ENCODE measurements at regions not wholly inside any gene's neighbourhood (a gene's known extent, or its start where the extent isn't known, plus 50 kb on each side); places are given as distances from the start of the nearest gene placed in this dataset.

- H3F3A ChIP-seq (ENCODE audit: insufficient read depth, low read length, poor library complexity, severe bottlenecking): no peaks in the 10 kb centered on the region
- H3K79me2 ChIP-seq (replicated peaks; ENCODE audit: insufficient read depth, low read length): no peaks in the 10 kb centered on the region
- no peaks in the 10 kb centered on the region for H3K9me2 ChIP-seq (ENCODE audit: insufficient read depth, low read length)
- H4K20me1 ChIP-seq (ENCODE audit: insufficient read depth): no peaks in the 10 kb centered on the region
- TF ChIP-seq POLR2AphosphoS5 (IDR thresholded peaks at IDR 0.05) (no peak), TAF1 (IDR thresholded peaks at IDR 0.05; ENCODE audit: low read depth) (no peak), EP300 (conservative IDR thresholded peaks at IDR 0.05; ENCODE audit: poor library complexity, severe bottlenecking) (no peak), MXI1 (conservative IDR thresholded peaks at IDR 0.05; ENCODE audit: poor library complexity, severe bottlenecking) (no peak), CTCF (IDR thresholded peaks at IDR 0.05; ENCODE audit: poor library complexity, severe bottlenecking) (no peak)
- H3K9ac ChIP-seq (ENCODE audit: low read length): no peak overlapping the region
- H3K27ac ChIP-seq (ENCODE audit: low read length): no peak overlapping the region
- no peak overlapping the region for H2AFZ ChIP-seq (ENCODE audit: low read depth, low read length)
- no peaks in the 10 kb centered on the region for H3K27me3 ChIP-seq (ENCODE audit: insufficient read depth, low read depth, low read length)
- no peak overlapping the region for H3K4me3 ChIP-seq (ENCODE audit: low read length)
- H3K4me2 ChIP-seq (ENCODE audit: low read length): no peak overlapping the region
- H3K9me3 ChIP-seq (ENCODE audit: low read length): no peaks in the 10 kb centered on the region
- H3K36me3 ChIP-seq (ENCODE audit: insufficient read depth, low read length): no peaks in the 10 kb centered on the region
These were observed 427.1 kb upstream of the RASGRP1 start for GRCh38 chr15:38991701-38992100.

GRCh38 chr15:38992506-38992905 is 427.9 kb upstream of the RASGRP1 start:
- H3K79me2 ChIP-seq (replicated peaks; ENCODE audit: insufficient read depth, low read length): no peaks in the 10 kb centered on the region
- TF ChIP-seq REST (IDR thresholded peaks at IDR 0.05; ENCODE audit: borderline replicate concordance) (no peak), EZH2 (IDR thresholded peaks at IDR 0.05; ENCODE audit: borderline replicate concordance, insufficient read depth, low read length, poor library complexity, severe bottlenecking) (no peak), POLR2AphosphoS5 (IDR thresholded peaks at IDR 0.05) (no peak), SMC3 (conservative IDR thresholded peaks at IDR 0.05; ENCODE audit: poor library complexity) (no peak), CTCF (IDR thresholded peaks at IDR 0.05; ENCODE audit: poor library complexity, severe bottlenecking) (no peak), MXI1 (conservative IDR thresholded peaks at IDR 0.05; ENCODE audit: poor library complexity, severe bottlenecking) (no peak), RAD21 (conservative IDR thresholded peaks at IDR 0.05) (no peak), TAF1 (IDR thresholded peaks at IDR 0.05; ENCODE audit: low read depth) (no peak), EP300 (conservative IDR thresholded peaks at IDR 0.05; ENCODE audit: poor library complexity, severe bottlenecking) (no peak)
- H3K9me2 ChIP-seq (ENCODE audit: insufficient read depth, low read length): no peaks in the 10 kb centered on the region
- H3K9ac ChIP-seq (ENCODE audit: low read length): no peak overlapping the region
- H3K4me3 ChIP-seq (ENCODE audit: low read length): no peak overlapping the region
- no peaks in the 10 kb centered on the region for H4K20me1 ChIP-seq (ENCODE audit: insufficient read depth)
- H3K27me3 ChIP-seq (ENCODE audit: insufficient read depth, low read depth, low read length): no peaks in the 10 kb centered on the region
- no peaks in the 10 kb centered on the region for H3F3A ChIP-seq (ENCODE audit: insufficient read depth, low read length, poor library complexity, severe bottlenecking)
- no peaks in the 10 kb centered on the region for H3K9me3 ChIP-seq (ENCODE audit: low read length)
- no peak overlapping the region for H3K4me2 ChIP-seq (ENCODE audit: low read length)
- no peaks in the 10 kb centered on the region for H3K36me3 ChIP-seq (ENCODE audit: insufficient read depth, low read length)
- no peak overlapping the region for H3K27ac ChIP-seq (ENCODE audit: low read length)
- no peak overlapping the region for H2AFZ ChIP-seq (ENCODE audit: low read depth, low read length)
